ENCODE measurements at regions not wholly inside any gene's neighbourhood (a gene's known extent, or its start where the extent isn't known, plus 50 kb on each side); places are given as distances from the start of the nearest gene placed in this dataset.
"Not testable (repeated sequence)": the region's sequence is repeated elsewhere in the genome, so short reads cannot be mapped to it uniquely, and the experiment has no call there.

- no peaks in the 10 kb centered on the region for H3K36me3 ChIP-seq (ENCODE audit: control insufficient read depth in 4 of 4, insufficient read depth in 4 of 4, low read length in 4 of 4)
- DNase-seq: no peak
- no peak overlapping the region for H3K27ac ChIP-seq (ENCODE audit: low read depth in 1 of 2, low read length in 1 of 2)
- no peak for TF ChIP-seq CTCF (IDR thresholded peaks at IDR 0.05; ENCODE audit: control extremely low read depth, extremely low read depth)
- H3K9me3 ChIP-seq (ENCODE audit: control insufficient read depth in 4 of 4, insufficient read depth in 3 of 4, low read length in 3 of 4): no peaks in the 10 kb centered on the region
- H3K4me1 ChIP-seq (ENCODE audit: control insufficient read depth in 5 of 5, insufficient read depth in 5 of 5, low read length in 5 of 5): no peaks in the 10 kb centered on the region
- H3K27me3 ChIP-seq (ENCODE audit: control insufficient read depth in 3 of 3, insufficient read depth in 3 of 3, low read length in 2 of 3): peaks cover 0 to 4% (median 0%) of the 10 kb centered on the region in 3 donors
- no peak overlapping the region for H3K9ac ChIP-seq (ENCODE audit: insufficient read depth in 1 of 2, low read length in 2 of 2)
- 90 to 97% methylated on average over 2 of the region's 2 CpGs for WGBS, 2 donors
- ATAC-seq (ENCODE audit: insufficient read depth, low FRiP score): no peak
- no peak overlapping the region for H3K4me3 ChIP-seq
Measured at GRCh38 chr17:34015253-34015652, 239.8 kb upstream of the CCL2 start.

GRCh38 chr17:34024386-34024785 is 230.7 kb upstream of the CCL2 start:
- TF ChIP-seq CTCF (IDR thresholded peaks at IDR 0.05; ENCODE audit: control extremely low read depth, extremely low read depth): no peak
- Histone ChIP-seq H3K9ac (ENCODE audit: insufficient read depth in 1 of 2, low read length in 2 of 2) (no peak overlapping the region), H3K36me3 (ENCODE audit: control insufficient read depth in 4 of 4, insufficient read depth in 4 of 4, low read length in 4 of 4) (no peaks in the 10 kb centered on the region), H3K9me3 (ENCODE audit: control insufficient read depth in 4 of 4, insufficient read depth in 3 of 4, low read length in 3 of 4) (no peaks in the 10 kb centered on the region), H3K27me3 (ENCODE audit: control insufficient read depth in 3 of 3, insufficient read depth in 3 of 3, low read length in 2 of 3) (peaks cover 0 to 3% (median 0%) of the 10 kb centered on the region in 3 donors), H3K4me3 (no peak overlapping the region), H3K27ac (ENCODE audit: low read depth in 1 of 2, low read length in 1 of 2) (no peak overlapping the region), H3K4me1 (ENCODE audit: control insufficient read depth in 5 of 5, insufficient read depth in 5 of 5, low read length in 5 of 5) (no peaks in the 10 kb centered on the region)
- WGBS, 2 donors: 65 to 84% methylated on average over 4 of the region's 4 CpGs
- no peak for ATAC-seq (ENCODE audit: insufficient read depth, low FRiP score)
- DNase-seq: no peak

GRCh38 chr17:34024806-34025551 is 230.1 kb upstream of the CCL2 start:
- Histone ChIP-seq H3K27me3 (ENCODE audit: control insufficient read depth in 3 of 3, insufficient read depth in 3 of 3, low read length in 2 of 3) (peaks cover 0 to 3% (median 0%) of the 10 kb centered on the region in 3 donors), H3K9ac (ENCODE audit: insufficient read depth in 1 of 2, low read length in 2 of 2) (no peak overlapping the region), H3K4me3 (no peak overlapping the region), H3K9me3 (ENCODE audit: control insufficient read depth in 4 of 4, insufficient read depth in 3 of 4, low read length in 3 of 4) (no peaks in the 10 kb centered on the region), H3K27ac (ENCODE audit: low read depth in 1 of 2, low read length in 1 of 2) (no peak overlapping the region), H3K36me3 (ENCODE audit: control insufficient read depth in 4 of 4, insufficient read depth in 4 of 4, low read length in 4 of 4) (no peaks in the 10 kb centered on the region), H3K4me1 (ENCODE audit: control insufficient read depth in 5 of 5, insufficient read depth in 5 of 5, low read length in 5 of 5) (no peaks in the 10 kb centered on the region)
- no peak for TF ChIP-seq CTCF (IDR thresholded peaks at IDR 0.05; ENCODE audit: control extremely low read depth, extremely low read depth)
- DNase-seq: no peak
- no peak for ATAC-seq (ENCODE audit: insufficient read depth, low FRiP score)
- 40 to 62% methylated on average over 2 of the region's 2 CpGs for WGBS, 2 donors

GRCh38 chr17:34030601-34031000 is 224.5 kb upstream of the CCL2 start:
- not testable (repeated sequence) for H3K36me3 ChIP-seq (ENCODE audit: control insufficient read depth in 4 of 4, insufficient read depth in 4 of 4, low read length in 4 of 4); DNase-seq; H3K4me3 ChIP-seq; H3K27ac ChIP-seq (ENCODE audit: low read depth in 1 of 2, low read length in 1 of 2); H3K27me3 ChIP-seq (ENCODE audit: control insufficient read depth in 3 of 3, insufficient read depth in 3 of 3, low read length in 2 of 3); ATAC-seq (ENCODE audit: insufficient read depth, low FRiP score); H3K4me1 ChIP-seq (ENCODE audit: control insufficient read depth in 5 of 5, insufficient read depth in 5 of 5, low read length in 5 of 5); H3K9ac ChIP-seq (ENCODE audit: insufficient read depth in 1 of 2, low read length in 2 of 2); H3K9me3 ChIP-seq (ENCODE audit: control insufficient read depth in 4 of 4, insufficient read depth in 3 of 4, low read length in 3 of 4)
- WGBS, 2 donors: 76 to 78% methylated on average over 7 of the region's 7 CpGs

GRCh38 chr17:34032305-34032704 is 222.8 kb upstream of the CCL2 start:
- H3K9me3 ChIP-seq (ENCODE audit: control insufficient read depth in 4 of 4, insufficient read depth in 3 of 4, low read length in 3 of 4); H3K27me3 ChIP-seq (ENCODE audit: control insufficient read depth in 3 of 3, insufficient read depth in 3 of 3, low read length in 2 of 3); ATAC-seq (ENCODE audit: insufficient read depth, low FRiP score); H3K4me1 ChIP-seq (ENCODE audit: control insufficient read depth in 5 of 5, insufficient read depth in 5 of 5, low read length in 5 of 5); H3K9ac ChIP-seq (ENCODE audit: insufficient read depth in 1 of 2, low read length in 2 of 2); H3K4me3 ChIP-seq; DNase-seq; H3K27ac ChIP-seq (ENCODE audit: low read depth in 1 of 2, low read length in 1 of 2); H3K36me3 ChIP-seq (ENCODE audit: control insufficient read depth in 4 of 4, insufficient read depth in 4 of 4, low read length in 4 of 4): not testable (repeated sequence)

GRCh38 chr17:34038786-34039185 is 216.3 kb upstream of the CCL2 start:
- ATAC-seq (ENCODE audit: insufficient read depth, low FRiP score): not testable (repeated sequence)

More at GRCh38 chr17:34038786-34039185, 216.3 kb upstream of the CCL2 start:
- H3K9ac ChIP-seq (ENCODE audit: insufficient read depth in 1 of 2, low read length in 2 of 2); H3K27me3 ChIP-seq (ENCODE audit: control insufficient read depth in 3 of 3, insufficient read depth in 3 of 3, low read length in 2 of 3); H3K4me1 ChIP-seq (ENCODE audit: control insufficient read depth in 5 of 5, insufficient read depth in 5 of 5, low read length in 5 of 5); H3K36me3 ChIP-seq (ENCODE audit: control insufficient read depth in 4 of 4, insufficient read depth in 4 of 4, low read length in 4 of 4); H3K9me3 ChIP-seq (ENCODE audit: control insufficient read depth in 4 of 4, insufficient read depth in 3 of 4, low read length in 3 of 4); H3K4me3 ChIP-seq; H3K27ac ChIP-seq (ENCODE audit: low read depth in 1 of 2, low read length in 1 of 2): not testable (repeated sequence)
- DNase-seq: peak; percentile 22 to 77 (median 61)
- WGBS, 2 donors: 57 to 73% methylated on average over 9 of the region's 9 CpGs

Data from lung (tissue), 11 donors.